Central memory CD8-positive, alpha-beta T cell (primary cell): ENCODE measurements at regions not wholly inside any gene's neighbourhood (a gene's known extent, or its start where the extent isn't known, plus 50 kb on each side); places are given as distances from the start of the nearest gene placed in this dataset.

Source experiments
- ATAC-seq: fragments of 150-1000 bp; cut with Tn5 transposase; replicated peaks from 2 replicates; pipeline ENCODE4 v1.10.0; 2022; ENCODE audit warnings: mild to moderate bottlenecking, moderate FRiP score, moderate number of reproducible peaks; ENCODE audit not compliant: poor library complexity, severe bottlenecking; ENCODE audit errors: extremely low read depth
- DNase-seq, 2 donors: peaks; one replicate each; pipeline ENCODE4 v3.0.0; 2021; ENCODE audit warnings: low spot score in 2 of 2
- H3K27ac Mint-ChIP-seq: one replicate; pipeline ENCODE4 v1.8.0; 2022; ENCODE audit warnings: low read depth, mild to moderate bottlenecking, moderate library complexity, mixed read lengths
- H3K27me3 Mint-ChIP-seq: one replicate; pipeline ENCODE4 v1.8.0; 2022; ENCODE audit warnings: mixed read lengths
- H3K36me3 Mint-ChIP-seq: one replicate; pipeline ENCODE4 v1.8.0; 2022; ENCODE audit warnings: mild to moderate bottlenecking, moderate library complexity, mixed read lengths; ENCODE audit not compliant: insufficient read depth
- H3K4me1 Mint-ChIP-seq: one replicate; pipeline ENCODE4 v1.8.0; 2022; ENCODE audit warnings: mixed read lengths
- H3K4me3 Mint-ChIP-seq: one replicate; pipeline ENCODE4 v1.8.0; 2022; ENCODE audit warnings: mild to moderate bottlenecking, moderate library complexity, mixed read lengths
- H3K9me3 Mint-ChIP-seq: one replicate; pipeline ENCODE4 v1.8.0; 2022; ENCODE audit warnings: mixed read lengths

DNA sequence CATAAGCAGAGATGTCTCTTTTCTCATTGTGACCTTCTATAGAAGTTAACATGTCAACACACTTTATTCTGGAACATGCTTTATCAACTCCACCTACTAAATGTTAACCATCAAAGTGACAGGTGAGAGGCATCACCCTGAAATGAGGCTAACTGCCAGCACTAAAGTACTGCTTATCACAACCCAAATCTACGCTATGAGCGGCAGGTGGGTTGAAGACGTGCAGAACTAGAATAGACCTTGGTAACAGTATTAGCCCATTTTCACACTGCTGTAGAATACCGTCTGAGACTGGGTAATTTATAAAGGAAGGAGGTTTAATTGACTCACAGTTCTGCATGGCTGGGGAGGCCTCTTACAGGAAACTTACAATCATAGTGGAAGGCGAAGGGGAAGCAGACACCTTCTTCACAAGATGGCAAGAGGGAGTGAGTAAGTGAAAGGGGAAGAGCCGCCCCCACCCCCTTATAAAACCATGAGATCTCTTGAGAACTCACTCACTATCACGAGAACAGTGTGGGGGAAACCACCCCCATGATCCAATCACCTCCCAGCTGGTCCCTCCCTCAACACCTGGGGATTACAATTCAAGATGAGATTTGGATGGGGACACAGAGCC, 359.0 kb downstream of the SEC23A start:
- no peaks in the 10 kb centered on the region for H3K4me1 Mint-ChIP-seq
- no peak overlapping the region for H3K4me3 Mint-ChIP-seq
- no peaks in the 10 kb centered on the region for H3K27me3 Mint-ChIP-seq
- no peak for DNase-seq
- ATAC-seq, result no peak
- H3K36me3 Mint-ChIP-seq, result no peaks in the 10 kb centered on the region
- no peak overlapping the region for H3K27ac Mint-ChIP-seq
- H3K9me3 Mint-ChIP-seq, result no peaks in the 10 kb centered on the region

DNA sequence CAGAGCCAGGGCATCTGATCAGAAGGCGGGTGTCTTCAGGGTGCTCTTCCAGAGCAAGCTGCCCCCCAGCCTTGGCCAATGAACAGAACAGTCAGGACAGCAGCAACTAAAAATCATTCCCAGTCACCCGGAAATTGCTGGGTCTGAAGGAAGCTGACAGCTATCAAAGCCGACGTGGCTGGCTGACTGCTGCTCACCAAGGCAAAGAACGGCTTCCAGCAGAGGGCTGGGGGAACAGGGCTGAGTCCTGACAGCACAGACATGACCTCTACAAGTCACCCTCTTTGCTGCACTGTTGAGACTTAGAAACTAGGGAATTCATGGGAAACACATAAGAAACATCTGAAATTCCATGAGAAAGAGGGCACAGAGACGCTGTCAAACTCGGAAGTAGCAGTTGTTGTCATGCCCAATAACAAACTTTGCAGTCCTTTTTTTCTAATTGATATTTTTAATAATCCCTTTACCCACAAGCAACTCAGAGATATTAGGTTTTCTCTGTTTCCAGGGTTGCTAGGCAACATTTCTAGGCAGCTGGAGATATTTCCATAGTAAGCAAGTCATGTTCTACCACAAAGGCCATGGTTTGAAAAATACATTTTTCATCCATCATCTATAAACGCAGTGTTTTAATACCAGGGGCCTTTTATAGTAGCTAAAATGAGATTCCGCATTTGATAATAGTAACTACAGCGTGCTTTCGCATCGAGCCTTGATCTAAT, 365.2 kb downstream of the SEC23A start:
- H3K4me1 Mint-ChIP-seq, result no peaks in the 10 kb centered on the region
- ATAC-seq (no peak), DNase-seq (no peak)
- no peak overlapping the region for H3K4me3 Mint-ChIP-seq
- no peaks in the 10 kb centered on the region for H3K9me3 Mint-ChIP-seq
- H3K27ac Mint-ChIP-seq, result no peak overlapping the region
- no peaks in the 10 kb centered on the region for H3K27me3 Mint-ChIP-seq
- no peaks in the 10 kb centered on the region for H3K36me3 Mint-ChIP-seq

DNA sequence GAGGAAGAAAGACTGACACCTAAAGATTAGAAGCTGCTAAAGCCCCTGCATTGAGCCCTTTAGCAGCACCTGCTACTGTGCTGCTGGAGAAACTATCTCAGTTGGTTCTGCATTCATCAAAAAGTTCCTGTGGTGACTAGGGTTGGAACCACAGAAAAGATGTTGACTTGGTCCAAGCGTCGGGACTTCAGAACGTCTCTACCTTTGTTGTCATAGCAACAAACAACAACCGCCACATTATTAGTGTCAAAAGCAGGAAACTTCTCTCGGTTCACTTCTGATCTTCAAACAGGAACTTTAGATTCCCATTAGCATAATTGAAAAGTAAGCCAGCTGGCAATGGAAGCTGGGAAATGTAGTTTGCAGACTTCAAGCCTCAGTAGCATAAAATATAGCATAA, 368.0 kb downstream of the SEC23A start:
- no peak for DNase-seq
- H3K4me3 Mint-ChIP-seq, result no peak overlapping the region
- no peaks in the 10 kb centered on the region for H3K9me3 Mint-ChIP-seq
- ATAC-seq, result no peak
- H3K36me3 Mint-ChIP-seq, result no peaks in the 10 kb centered on the region
- no peak overlapping the region for H3K27ac Mint-ChIP-seq
- H3K4me1 Mint-ChIP-seq, result no peaks in the 10 kb centered on the region
- no peaks in the 10 kb centered on the region for H3K27me3 Mint-ChIP-seq

DNA sequence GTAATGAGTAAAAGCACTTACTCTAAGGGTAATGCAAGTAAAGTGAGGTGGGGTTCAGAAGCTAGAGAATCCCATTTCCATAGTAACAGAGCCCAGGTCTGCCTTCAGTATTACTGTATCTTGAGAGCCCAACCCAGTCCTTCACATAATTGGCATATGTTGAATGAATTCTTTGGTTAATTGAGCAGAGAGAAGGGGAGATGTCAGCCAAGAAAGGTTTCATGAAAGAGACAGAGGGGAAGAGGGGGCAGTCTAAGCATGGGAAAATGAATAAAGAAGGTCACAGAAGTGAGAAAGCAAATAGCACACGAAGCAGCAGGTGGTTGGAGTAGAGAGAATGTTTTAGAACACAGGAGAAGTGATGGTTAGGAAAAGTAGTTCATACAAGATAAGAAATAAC, 371.1 kb downstream of the SEC23A start:
- Mint-ChIP-seq H3K36me3 (no peaks in the 10 kb centered on the region), H3K4me3 (no peak overlapping the region), H3K4me1 (no peaks in the 10 kb centered on the region), H3K9me3 (no peaks in the 10 kb centered on the region), H3K27ac (no peak overlapping the region), H3K27me3 (no peaks in the 10 kb centered on the region)
- no peak for ATAC-seq
- DNase-seq, result no peak

DNA sequence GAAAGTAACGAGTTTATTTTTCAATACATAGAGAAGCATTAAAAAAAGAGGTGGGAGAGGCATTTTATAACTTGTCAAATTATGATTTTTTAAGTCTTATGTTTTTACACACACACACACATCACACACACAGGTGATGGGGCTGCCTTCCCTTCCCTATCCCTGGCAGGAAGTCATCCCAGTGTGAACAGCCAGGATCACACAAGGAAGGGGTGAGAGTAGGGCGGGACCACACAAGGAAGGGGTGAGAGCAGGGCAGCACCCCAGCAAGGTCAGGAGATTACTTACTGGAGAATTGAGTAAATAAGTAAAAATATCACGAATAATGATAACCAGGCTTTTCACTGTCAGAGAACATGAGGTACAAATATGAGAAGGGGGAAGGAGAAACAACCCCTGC, 372.6 kb downstream of the SEC23A start:
- Mint-ChIP-seq H3K36me3 (no peaks in the 10 kb centered on the region), H3K27ac (no peak overlapping the region), H3K9me3 (no peaks in the 10 kb centered on the region), H3K4me1 (no peaks in the 10 kb centered on the region), H3K27me3 (no peaks in the 10 kb centered on the region), H3K4me3 (no peak overlapping the region)
- DNase-seq (no peak), ATAC-seq (no peak)

DNA sequence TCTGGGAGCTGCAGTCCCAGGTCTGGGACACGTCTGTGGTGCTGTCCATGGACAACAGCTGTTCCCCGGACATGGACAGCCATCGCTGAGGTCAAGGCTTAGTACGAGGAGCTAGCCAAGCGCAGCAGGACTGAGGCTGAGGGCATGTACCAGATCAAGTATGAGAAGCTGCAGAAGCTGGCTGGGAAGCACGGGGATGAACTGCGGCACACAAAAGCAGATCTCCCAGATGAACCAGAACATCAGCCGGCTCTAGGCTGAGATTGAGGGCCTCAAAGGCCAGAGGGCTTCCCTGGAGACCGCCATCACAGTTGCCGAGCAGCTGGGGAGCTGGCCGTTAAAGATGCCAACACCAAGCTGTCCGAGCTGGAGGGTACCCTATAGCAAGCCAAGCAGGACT, 375.3 kb downstream of the SEC23A start:
- DNase-seq (no peak), ATAC-seq (no peak)
- Mint-ChIP-seq H3K27me3 (no peaks in the 10 kb centered on the region), H3K27ac (no peak overlapping the region), H3K4me1 (no peaks in the 10 kb centered on the region), H3K9me3 (no peaks in the 10 kb centered on the region), H3K4me3 (no peak overlapping the region), H3K36me3 (no peaks in the 10 kb centered on the region)

DNA sequence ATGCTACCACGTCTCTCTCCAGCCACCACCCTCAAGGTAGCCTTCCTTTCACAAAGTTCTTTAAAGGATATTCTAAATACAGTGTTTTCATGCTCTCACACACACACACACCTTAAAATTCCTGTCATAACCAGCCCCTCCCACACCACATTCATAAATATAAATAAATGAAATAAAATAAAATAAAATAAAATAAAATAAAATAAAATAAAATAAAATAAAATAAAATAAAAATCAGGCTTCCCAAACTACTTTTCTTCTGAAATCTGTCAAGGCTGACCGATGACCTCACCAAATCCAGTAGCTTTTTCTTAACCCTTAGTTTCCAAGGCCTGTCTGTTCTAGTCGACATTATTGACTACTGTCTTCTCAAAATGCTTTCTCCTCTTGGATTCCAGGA, 378.4 kb downstream of the SEC23A start:
- Mint-ChIP-seq H3K9me3 (no peaks in the 10 kb centered on the region), H3K4me3 (no peak overlapping the region), H3K27ac (no peak overlapping the region), H3K27me3 (no peaks in the 10 kb centered on the region), H3K36me3 (no peaks in the 10 kb centered on the region), H3K4me1 (no peaks in the 10 kb centered on the region)
- DNase-seq, result no peak
- no peak for ATAC-seq

DNA sequence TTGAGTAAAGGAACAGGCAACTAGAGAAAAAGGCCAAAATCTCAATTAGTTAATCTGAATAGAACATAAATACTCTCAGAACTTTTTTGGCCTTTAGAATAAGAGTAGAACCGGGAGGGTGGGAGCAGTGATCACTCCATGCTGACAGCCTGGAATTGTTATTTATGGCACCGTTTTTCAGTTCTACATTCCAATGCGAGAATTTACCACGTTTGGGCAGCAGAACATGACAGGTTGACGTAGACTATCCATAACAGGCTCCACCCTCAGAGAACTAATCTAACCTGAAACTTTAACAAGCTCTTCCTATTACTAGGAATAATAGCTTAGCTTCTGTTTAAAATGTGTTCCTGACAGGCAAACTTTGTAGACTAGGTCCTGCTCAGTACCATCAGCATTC, 379.1 kb downstream of the SEC23A start:
- no peak for ATAC-seq
- DNase-seq, result no peak
- Mint-ChIP-seq H3K4me1 (no peaks in the 10 kb centered on the region), H3K27ac (no peak overlapping the region), H3K9me3 (peaks cover 1% of the 10 kb centered on the region), H3K27me3 (no peaks in the 10 kb centered on the region), H3K4me3 (no peak overlapping the region), H3K36me3 (no peaks in the 10 kb centered on the region)

DNA sequence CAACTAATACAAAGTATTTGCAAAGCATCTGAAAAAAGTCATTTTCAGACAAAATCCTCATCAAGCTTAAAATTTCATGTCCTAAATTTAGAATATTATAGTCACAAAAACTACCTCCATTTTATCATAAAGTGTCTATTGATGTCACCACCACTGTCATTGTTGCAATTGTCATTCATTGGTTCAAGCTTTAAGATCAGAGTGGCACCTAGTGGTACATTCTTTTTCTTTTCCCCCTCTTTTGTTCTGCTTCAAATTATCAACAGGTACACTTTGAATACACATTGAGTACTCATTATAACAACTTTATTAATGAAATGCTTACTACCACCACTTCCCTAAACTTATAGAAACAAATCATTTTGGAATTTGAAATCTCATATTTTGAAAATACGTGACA, 379.8 kb downstream of the SEC23A start:
- Mint-ChIP-seq H3K4me3 (no peak overlapping the region), H3K36me3 (no peaks in the 10 kb centered on the region), H3K4me1 (no peaks in the 10 kb centered on the region), H3K27me3 (no peaks in the 10 kb centered on the region), H3K9me3 (peaks cover 8% of the 10 kb centered on the region), H3K27ac (no peak overlapping the region)
- ATAC-seq (no peak), DNase-seq (no peak)

DNA sequence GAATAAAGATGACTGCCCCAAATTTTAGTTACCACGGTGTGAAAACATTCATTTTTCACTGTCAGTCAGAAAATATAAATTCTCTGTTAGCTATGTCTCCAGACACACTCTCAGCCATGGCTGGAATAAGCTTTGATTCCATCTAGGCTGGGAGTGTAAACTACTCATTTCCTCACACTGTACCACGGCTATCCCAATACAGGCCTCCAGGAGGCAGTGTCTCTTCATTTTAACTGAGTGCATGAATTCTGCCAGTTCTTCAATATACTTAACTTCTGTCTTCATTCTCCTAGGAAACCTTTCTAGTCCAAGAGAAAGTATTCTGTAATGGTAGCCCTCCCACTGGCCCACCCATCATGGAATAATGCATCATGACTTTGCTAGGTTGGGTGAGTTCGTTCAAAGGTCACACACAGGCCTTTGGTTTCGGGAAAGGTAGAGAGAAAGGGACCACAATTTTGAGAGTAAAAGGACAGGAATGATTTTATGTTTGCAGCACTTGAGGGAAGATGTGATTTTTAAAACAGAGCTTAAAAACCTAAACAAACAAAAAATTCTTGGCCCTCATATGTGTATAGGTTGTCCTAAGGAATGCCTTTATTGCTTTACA, 381.1 kb downstream of the SEC23A start:
- Mint-ChIP-seq H3K36me3 (no peaks in the 10 kb centered on the region), H3K9me3 (peaks cover 10% of the 10 kb centered on the region), H3K4me1 (no peaks in the 10 kb centered on the region), H3K4me3 (no peak overlapping the region), H3K27me3 (no peaks in the 10 kb centered on the region), H3K27ac (no peak overlapping the region)
- ATAC-seq, result no peak
- no peak for DNase-seq

DNA sequence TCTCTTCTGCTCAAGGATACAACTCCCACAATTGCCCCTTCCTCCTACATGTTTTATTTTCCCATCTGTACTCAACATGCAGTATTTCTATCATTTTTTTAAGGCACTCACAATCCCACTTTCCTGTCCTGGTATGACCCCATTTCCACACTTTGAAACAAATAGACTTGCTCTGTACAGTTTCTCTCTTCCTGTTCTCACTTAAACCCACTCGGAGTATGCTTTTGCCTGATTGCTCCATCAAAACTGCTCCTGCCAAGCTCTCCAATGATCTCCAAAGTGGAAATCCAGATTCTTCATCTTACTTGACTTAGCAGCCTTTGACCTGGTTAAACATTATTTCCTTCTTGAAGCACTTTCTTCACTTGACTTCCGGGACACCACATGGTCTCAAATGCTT, 384.5 kb downstream of the SEC23A start:
- H3K27ac Mint-ChIP-seq, result no peak overlapping the region
- no peaks in the 10 kb centered on the region for H3K4me1 Mint-ChIP-seq
- no peaks in the 10 kb centered on the region for H3K36me3 Mint-ChIP-seq
- H3K4me3 Mint-ChIP-seq, result no peak overlapping the region
- ATAC-seq (no peak), DNase-seq (no peak)
- peaks cover 10% of the 10 kb centered on the region for H3K9me3 Mint-ChIP-seq
- H3K27me3 Mint-ChIP-seq, result no peaks in the 10 kb centered on the region

DNA sequence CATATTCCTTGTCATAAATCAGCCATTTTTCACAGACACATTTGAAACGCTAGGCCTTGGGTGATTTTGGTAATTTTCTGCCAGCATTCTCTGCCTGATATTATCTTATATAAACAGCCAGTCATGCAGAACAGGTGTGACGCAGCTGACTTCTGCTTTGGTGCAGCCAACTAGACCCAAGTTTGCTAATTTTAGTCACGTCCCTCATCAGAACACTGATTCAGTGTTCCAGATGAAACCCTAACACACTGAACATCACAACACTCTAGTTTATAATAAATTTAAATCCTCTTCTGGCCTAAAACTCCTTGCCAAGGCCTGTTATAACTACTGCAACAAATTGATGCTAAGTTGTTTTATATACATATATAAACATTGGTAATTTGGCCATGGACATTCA, 386.1 kb downstream of the SEC23A start:
- ATAC-seq (no peak), DNase-seq (no peak)
- no peak overlapping the region for H3K4me3 Mint-ChIP-seq
- no peaks in the 10 kb centered on the region for H3K36me3 Mint-ChIP-seq
- no peaks in the 10 kb centered on the region for H3K4me1 Mint-ChIP-seq
- H3K27ac Mint-ChIP-seq, result no peak overlapping the region
- peaks cover 11% of the 10 kb centered on the region for H3K27me3 Mint-ChIP-seq
- peaks cover 10% of the 10 kb centered on the region for H3K9me3 Mint-ChIP-seq

DNA sequence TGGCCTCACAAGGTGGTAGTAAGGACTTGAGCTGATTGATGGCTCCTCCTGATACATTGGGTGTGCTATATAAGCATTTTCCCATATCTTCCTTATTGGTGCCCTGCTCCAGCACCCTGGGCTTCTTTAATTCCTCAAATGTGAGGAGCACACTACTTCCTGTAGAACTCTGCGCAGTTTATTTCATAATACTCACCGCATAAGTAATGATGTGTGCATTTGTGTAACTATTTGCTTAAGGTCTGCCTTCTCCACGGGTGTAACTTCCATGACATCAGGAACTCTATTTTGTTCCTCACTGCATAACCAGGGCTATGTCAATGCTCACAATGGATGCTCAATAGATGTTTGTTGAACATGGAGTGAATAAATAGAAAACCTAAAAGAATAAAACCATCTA, 392.2 kb downstream of the SEC23A start:
- no peaks in the 10 kb centered on the region for H3K36me3 Mint-ChIP-seq
- ATAC-seq, result no peak
- H3K9me3 Mint-ChIP-seq, result no peaks in the 10 kb centered on the region

More for the DNA sequence above, 392.2 kb downstream of the SEC23A start:
- Mint-ChIP-seq H3K27ac (no peak overlapping the region), H3K27me3 (peaks cover 11% of the 10 kb centered on the region), H3K4me1 (no peaks in the 10 kb centered on the region), H3K4me3 (no peak overlapping the region)
- DNase-seq, result no peak
